Prostate gland (tissue), 2 donors: ENCODE measurements at regions not wholly inside any gene's neighbourhood (a gene's known extent, or its start where the extent isn't known, plus 50 kb on each side); places are given as distances from the start of the nearest gene placed in this dataset.

Experiments used
- POLR2A ChIP-seq: fragments of 450-650 bp; IDR thresholded peaks from one replicate; pipeline ENCODE4 v1.6.1; 2016; ENCODE audit warnings: antibody characterized with exemption, mild to moderate bottlenecking
- TF ChIP-seq, protein P1 (sequence below), 4 experiments: fragments of 200-600 bp in 2 of 4; fragments of 450-650 bp in 2 of 4; sonication (generic) in 2 of 4; IDR thresholded peaks; 1 replicate in 3 of 4; 2 replicates in 1 of 4; pipeline ENCODE4 v1.5.1; 2016 to 2019; ENCODE audit warnings: antibody characterized with exemption in 4 of 4, mild to moderate bottlenecking in 2 of 4, moderate library complexity in 2 of 4

DNA sequence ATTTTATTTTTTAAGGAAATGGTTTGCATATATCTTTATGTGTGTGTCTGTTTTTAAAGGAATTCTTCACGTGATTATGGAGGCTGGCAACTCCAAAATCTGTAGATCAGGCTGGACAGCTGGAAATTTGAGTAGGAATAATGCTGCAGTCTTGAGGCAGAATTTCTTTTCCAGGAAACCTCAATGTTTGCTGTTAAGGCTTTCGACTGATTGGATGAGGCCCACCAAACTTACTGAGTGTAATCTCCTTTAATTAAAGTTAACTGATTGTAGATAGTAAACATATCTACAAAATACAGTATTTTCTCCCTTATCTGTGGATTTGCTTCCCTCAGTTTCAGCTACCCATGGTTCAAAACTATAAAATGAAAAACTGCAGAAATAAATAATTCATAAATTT is 883.1 kb downstream of the TTLL7 start:
- TF ChIP-seq, protein P1, sequence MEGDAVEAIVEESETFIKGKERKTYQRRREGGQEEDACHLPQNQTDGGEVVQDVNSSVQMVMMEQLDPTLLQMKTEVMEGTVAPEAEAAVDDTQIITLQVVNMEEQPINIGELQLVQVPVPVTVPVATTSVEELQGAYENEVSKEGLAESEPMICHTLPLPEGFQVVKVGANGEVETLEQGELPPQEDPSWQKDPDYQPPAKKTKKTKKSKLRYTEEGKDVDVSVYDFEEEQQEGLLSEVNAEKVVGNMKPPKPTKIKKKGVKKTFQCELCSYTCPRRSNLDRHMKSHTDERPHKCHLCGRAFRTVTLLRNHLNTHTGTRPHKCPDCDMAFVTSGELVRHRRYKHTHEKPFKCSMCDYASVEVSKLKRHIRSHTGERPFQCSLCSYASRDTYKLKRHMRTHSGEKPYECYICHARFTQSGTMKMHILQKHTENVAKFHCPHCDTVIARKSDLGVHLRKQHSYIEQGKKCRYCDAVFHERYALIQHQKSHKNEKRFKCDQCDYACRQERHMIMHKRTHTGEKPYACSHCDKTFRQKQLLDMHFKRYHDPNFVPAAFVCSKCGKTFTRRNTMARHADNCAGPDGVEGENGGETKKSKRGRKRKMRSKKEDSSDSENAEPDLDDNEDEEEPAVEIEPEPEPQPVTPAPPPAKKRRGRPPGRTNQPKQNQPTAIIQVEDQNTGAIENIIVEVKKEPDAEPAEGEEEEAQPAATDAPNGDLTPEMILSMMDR (IDR thresholded peaks at IDR 0.05) = no peak
- TF ChIP-seq POLR2A = no peak
